ENCODE measurements at regions not wholly inside any gene's neighbourhood (a gene's known extent, or its start where the extent isn't known, plus 50 kb on each side); places are given as distances from the start of the nearest gene placed in this dataset.
"Not testable (repeated sequence)": the region's sequence is repeated elsewhere in the genome, so short reads cannot be mapped to it uniquely, and the experiment has no call there.

- H3K4me3 Mint-ChIP-seq; POLR2A ChIA-PET; H3K36me3 Mint-ChIP-seq (ENCODE audit: low read depth); H3K27me3 Mint-ChIP-seq; DNase-seq; CTCF ChIA-PET; H3K4me1 Mint-ChIP-seq; H3K27ac Mint-ChIP-seq; H3K9me3 Mint-ChIP-seq: not testable (repeated sequence)
Measured at GRCh38 chr18:14995023-14995422, 247.1 kb downstream of the ANKRD30B start.

- H3K9me3 Mint-ChIP-seq, result peaks cover 2% of the 10 kb centered on the region
- POLR2A ChIA-PET, result no interaction called here
- H3K27me3 Mint-ChIP-seq, result no peaks in the 10 kb centered on the region
- no peak for DNase-seq
- CTCF ChIA-PET, result no interaction called here
- H3K27ac Mint-ChIP-seq, result no peak overlapping the region
- H3K4me3 Mint-ChIP-seq, result no peak overlapping the region
- no peaks in the 10 kb centered on the region for H3K4me1 Mint-ChIP-seq
- H3K36me3 Mint-ChIP-seq (ENCODE audit: low read depth), result no peaks in the 10 kb centered on the region
Measured at GRCh38 chr18:14997357-14997756, 249.4 kb downstream of the ANKRD30B start.

- POLR2A ChIA-PET; H3K27ac Mint-ChIP-seq; H3K9me3 Mint-ChIP-seq; DNase-seq; H3K36me3 Mint-ChIP-seq (ENCODE audit: low read depth); H3K4me3 Mint-ChIP-seq; CTCF ChIA-PET; H3K27me3 Mint-ChIP-seq; H3K4me1 Mint-ChIP-seq: not testable (repeated sequence)
Measured at GRCh38 chr18:14997899-14998298, 249.9 kb downstream of the ANKRD30B start.

- H3K27me3 Mint-ChIP-seq; POLR2A ChIA-PET; H3K36me3 Mint-ChIP-seq (ENCODE audit: low read depth); H3K27ac Mint-ChIP-seq; CTCF ChIA-PET; H3K9me3 Mint-ChIP-seq; H3K4me1 Mint-ChIP-seq; H3K4me3 Mint-ChIP-seq; DNase-seq: not testable (repeated sequence)
Measured at GRCh38 chr18:14998360-14999042, 250.5 kb downstream of the ANKRD30B start.

- peaks cover 2% of the 10 kb centered on the region for H3K9me3 Mint-ChIP-seq
- no peak for DNase-seq
- no peak overlapping the region for H3K4me3 Mint-ChIP-seq
- H3K4me1 Mint-ChIP-seq, result no peaks in the 10 kb centered on the region
- H3K27ac Mint-ChIP-seq, result no peak overlapping the region
- no peaks in the 10 kb centered on the region for H3K27me3 Mint-ChIP-seq
- H3K36me3 Mint-ChIP-seq (ENCODE audit: low read depth), result no peaks in the 10 kb centered on the region
- POLR2A ChIA-PET, result no interaction called here
- CTCF ChIA-PET, result no interaction called here
Measured at GRCh38 chr18:14999085-14999975, 251.4 kb downstream of the ANKRD30B start.

GRCh38 chr18:15000119-15001037 lies 252.4 kb downstream of the ANKRD30B start:
- H3K36me3 Mint-ChIP-seq (ENCODE audit: low read depth); CTCF ChIA-PET; H3K4me1 Mint-ChIP-seq; H3K4me3 Mint-ChIP-seq; H3K27ac Mint-ChIP-seq; POLR2A ChIA-PET; H3K9me3 Mint-ChIP-seq; DNase-seq; H3K27me3 Mint-ChIP-seq: not testable (repeated sequence)

- DNase-seq, H3K27ac Mint-ChIP-seq: not testable (repeated sequence)
Measured at GRCh38 chr18:15001038-15001794, 253.2 kb downstream of the ANKRD30B start.

GRCh38 chr18:15001795-15002107 lies 253.8 kb downstream of the ANKRD30B start:
- H3K36me3 Mint-ChIP-seq (ENCODE audit: low read depth); POLR2A ChIA-PET; DNase-seq; H3K27me3 Mint-ChIP-seq; H3K4me1 Mint-ChIP-seq; H3K4me3 Mint-ChIP-seq; H3K9me3 Mint-ChIP-seq; CTCF ChIA-PET; H3K27ac Mint-ChIP-seq: not testable (repeated sequence)

More at GRCh38 chr18:15001038-15001794, 253.2 kb downstream of the ANKRD30B start:
- H3K4me1 Mint-ChIP-seq; POLR2A ChIA-PET; H3K27me3 Mint-ChIP-seq; CTCF ChIA-PET; H3K9me3 Mint-ChIP-seq; H3K36me3 Mint-ChIP-seq (ENCODE audit: low read depth); H3K4me3 Mint-ChIP-seq: not testable (repeated sequence)

- H3K27ac Mint-ChIP-seq; CTCF ChIA-PET; H3K4me3 Mint-ChIP-seq; POLR2A ChIA-PET; H3K36me3 Mint-ChIP-seq (ENCODE audit: low read depth); H3K27me3 Mint-ChIP-seq; DNase-seq; H3K4me1 Mint-ChIP-seq; H3K9me3 Mint-ChIP-seq: not testable (repeated sequence)
Measured at GRCh38 chr18:15002765-15003164, 254.8 kb downstream of the ANKRD30B start.

GRCh38 chr18:15003231-15003630 lies 255.3 kb downstream of the ANKRD30B start:
- H3K36me3 Mint-ChIP-seq (ENCODE audit: low read depth); POLR2A ChIA-PET; H3K4me3 Mint-ChIP-seq; H3K4me1 Mint-ChIP-seq; DNase-seq; H3K9me3 Mint-ChIP-seq; CTCF ChIA-PET; H3K27me3 Mint-ChIP-seq; H3K27ac Mint-ChIP-seq: not testable (repeated sequence)

GRCh38 chr18:15003636-15004269 lies 255.8 kb downstream of the ANKRD30B start:
- H3K27me3 Mint-ChIP-seq; DNase-seq; POLR2A ChIA-PET; CTCF ChIA-PET; H3K36me3 Mint-ChIP-seq (ENCODE audit: low read depth); H3K27ac Mint-ChIP-seq; H3K4me1 Mint-ChIP-seq; H3K9me3 Mint-ChIP-seq; H3K4me3 Mint-ChIP-seq: not testable (repeated sequence)

- H3K4me1 Mint-ChIP-seq; H3K4me3 Mint-ChIP-seq; DNase-seq; H3K27ac Mint-ChIP-seq; CTCF ChIA-PET; H3K27me3 Mint-ChIP-seq; POLR2A ChIA-PET; H3K36me3 Mint-ChIP-seq (ENCODE audit: low read depth); H3K9me3 Mint-ChIP-seq: not testable (repeated sequence)
Measured at GRCh38 chr18:15004270-15004973, 256.4 kb downstream of the ANKRD30B start.
